ENCODE measurements at regions not wholly inside any gene's neighbourhood (a gene's known extent, or its start where the extent isn't known, plus 50 kb on each side); places are given as distances from the start of the nearest gene placed in this dataset.

GRCh38 chr3:177467247-177467985, 270.1 kb upstream of the TBL1XR1 start:
- TF ChIP-seq EP300 (conservative IDR thresholded peaks at IDR 0.05; ENCODE audit: poor library complexity, severe bottlenecking) (no peak), CTCF (IDR thresholded peaks at IDR 0.05; ENCODE audit: poor library complexity, severe bottlenecking) (no peak), RAD21 (conservative IDR thresholded peaks at IDR 0.05) (no peak), TAF1 (IDR thresholded peaks at IDR 0.05; ENCODE audit: low read depth) (no peak)

Measured in neural cell (in vitro differentiated cells).